ENCODE measurements at regions not wholly inside any gene's neighbourhood (a gene's known extent, or its start where the extent isn't known, plus 50 kb on each side); places are given as distances from the start of the nearest gene placed in this dataset.

- ChIA-PET CTCF (no interaction called here), POLR2A (no interaction called here)
- DNase-seq (ENCODE audit: low spot score), result no peak
- TF ChIP-seq, protein P1, sequence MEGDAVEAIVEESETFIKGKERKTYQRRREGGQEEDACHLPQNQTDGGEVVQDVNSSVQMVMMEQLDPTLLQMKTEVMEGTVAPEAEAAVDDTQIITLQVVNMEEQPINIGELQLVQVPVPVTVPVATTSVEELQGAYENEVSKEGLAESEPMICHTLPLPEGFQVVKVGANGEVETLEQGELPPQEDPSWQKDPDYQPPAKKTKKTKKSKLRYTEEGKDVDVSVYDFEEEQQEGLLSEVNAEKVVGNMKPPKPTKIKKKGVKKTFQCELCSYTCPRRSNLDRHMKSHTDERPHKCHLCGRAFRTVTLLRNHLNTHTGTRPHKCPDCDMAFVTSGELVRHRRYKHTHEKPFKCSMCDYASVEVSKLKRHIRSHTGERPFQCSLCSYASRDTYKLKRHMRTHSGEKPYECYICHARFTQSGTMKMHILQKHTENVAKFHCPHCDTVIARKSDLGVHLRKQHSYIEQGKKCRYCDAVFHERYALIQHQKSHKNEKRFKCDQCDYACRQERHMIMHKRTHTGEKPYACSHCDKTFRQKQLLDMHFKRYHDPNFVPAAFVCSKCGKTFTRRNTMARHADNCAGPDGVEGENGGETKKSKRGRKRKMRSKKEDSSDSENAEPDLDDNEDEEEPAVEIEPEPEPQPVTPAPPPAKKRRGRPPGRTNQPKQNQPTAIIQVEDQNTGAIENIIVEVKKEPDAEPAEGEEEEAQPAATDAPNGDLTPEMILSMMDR (IDR thresholded peaks at IDR 0.05), result no peak
- TF ChIP-seq ZNF416 (CRISPR knock-in tag; IDR thresholded peaks at IDR 0.05) (no peak), MLX (CRISPR knock-in tag; IDR thresholded peaks at IDR 0.05) (no peak), ELF4 (CRISPR knock-in tag; IDR thresholded peaks at IDR 0.05; ENCODE audit: low read depth) (no peak), SMAD3 (CRISPR knock-in tag; IDR thresholded peaks at IDR 0.05; ENCODE audit: borderline replicate concordance) (no peak), ZNF396 (CRISPR knock-in tag; IDR thresholded peaks at IDR 0.05; ENCODE audit: borderline replicate concordance) (no peak), SMAD4 (CRISPR knock-in tag; IDR thresholded peaks at IDR 0.05) (no peak), ZNF263 (CRISPR knock-in tag; IDR thresholded peaks at IDR 0.05; ENCODE audit: low read depth) (no peak), MYBL2 (CRISPR knock-in tag; IDR thresholded peaks at IDR 0.05) (no peak), HMGA2 (CRISPR knock-in tag; IDR thresholded peaks at IDR 0.05) (no peak), ZNF423 (CRISPR knock-in tag; IDR thresholded peaks at IDR 0.05) (no peak), ZNF219 (CRISPR knock-in tag; IDR thresholded peaks at IDR 0.05; ENCODE audit: borderline replicate concordance) (no peak), CREB1 (CRISPR knock-in tag; IDR thresholded peaks at IDR 0.05) (no peak), TCF7 (CRISPR knock-in tag; IDR thresholded peaks at IDR 0.05; ENCODE audit: low read depth) (no peak), TEAD4 (CRISPR knock-in tag; IDR thresholded peaks at IDR 0.05) (no peak), RELA (CRISPR knock-in tag; IDR thresholded peaks at IDR 0.05; ENCODE audit: borderline replicate concordance) (no peak), TEAD1 (CRISPR knock-in tag; IDR thresholded peaks at IDR 0.05) (no peak), ATF2 (CRISPR knock-in tag; IDR thresholded peaks at IDR 0.05; ENCODE audit: borderline replicate concordance, low read depth) (no peak)
- TF ChIP-seq, protein P2, sequence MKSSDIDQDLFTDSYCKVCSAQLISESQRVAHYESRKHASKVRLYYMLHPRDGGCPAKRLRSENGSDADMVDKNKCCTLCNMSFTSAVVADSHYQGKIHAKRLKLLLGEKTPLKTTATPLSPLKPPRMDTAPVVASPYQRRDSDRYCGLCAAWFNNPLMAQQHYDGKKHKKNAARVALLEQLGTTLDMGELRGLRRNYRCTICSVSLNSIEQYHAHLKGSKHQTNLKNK (CRISPR knock-in tag; IDR thresholded peaks at IDR 0.05), result no peak
- TF ChIP-seq, protein P3, sequence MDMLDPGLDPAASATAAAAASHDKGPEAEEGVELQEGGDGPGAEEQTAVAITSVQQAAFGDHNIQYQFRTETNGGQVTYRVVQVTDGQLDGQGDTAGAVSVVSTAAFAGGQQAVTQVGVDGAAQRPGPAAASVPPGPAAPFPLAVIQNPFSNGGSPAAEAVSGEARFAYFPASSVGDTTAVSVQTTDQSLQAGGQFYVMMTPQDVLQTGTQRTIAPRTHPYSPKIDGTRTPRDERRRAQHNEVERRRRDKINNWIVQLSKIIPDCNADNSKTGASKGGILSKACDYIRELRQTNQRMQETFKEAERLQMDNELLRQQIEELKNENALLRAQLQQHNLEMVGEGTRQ (CRISPR knock-in tag; IDR thresholded peaks at IDR 0.05), result no peak
- no peak overlapping the region for H3K27ac Mint-ChIP-seq
- H3K4me1 Mint-ChIP-seq, result no peaks in the 10 kb centered on the region
- no peak overlapping the region for H3K4me3 Mint-ChIP-seq
- no peaks in the 10 kb centered on the region for H3K27me3 Mint-ChIP-seq (ENCODE audit: low read depth)
- H3K9me3 Mint-ChIP-seq, result peaks cover 6% of the 10 kb centered on the region
- peaks cover 3% of the 10 kb centered on the region; the same call in 1 of the 2 replicates for H3K36me3 Mint-ChIP-seq
- ATAC-seq, result no peak
Observed at GRCh38 chr5:68070591-68071281, 144.8 kb upstream of the PIK3R1 start.

DNA sequence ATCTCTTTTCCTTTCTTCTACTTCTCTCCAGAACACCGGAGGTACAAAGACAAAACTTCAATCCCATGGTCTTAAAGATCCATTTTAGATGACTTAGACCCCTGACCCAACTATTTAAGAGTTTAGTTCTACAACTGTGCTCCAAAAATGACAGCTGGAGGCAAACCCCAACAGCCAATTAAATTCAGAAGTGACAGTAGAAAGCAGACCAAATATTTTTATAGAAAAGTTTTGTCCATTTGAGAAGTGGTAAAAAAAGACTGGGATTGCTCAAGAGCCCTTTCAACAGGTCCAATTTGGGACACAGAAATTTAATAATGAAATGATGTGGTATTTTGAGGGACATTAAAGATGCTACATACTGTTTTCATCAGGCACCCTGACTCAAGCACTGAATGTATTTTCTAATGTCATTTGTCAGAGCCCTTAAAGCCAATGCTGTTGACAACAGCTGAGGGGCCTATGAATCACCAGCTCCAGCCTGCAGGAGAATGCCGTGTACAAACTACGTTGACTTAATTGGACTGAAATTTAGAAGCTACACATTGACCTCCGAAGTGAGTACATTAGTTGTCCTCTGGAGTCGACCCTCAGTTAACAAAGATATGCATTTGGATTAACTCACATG lies 147.5 kb upstream of the PIK3R1 start:
- H3K27ac Mint-ChIP-seq, result no peak overlapping the region
- H3K4me3 Mint-ChIP-seq, result no peak overlapping the region
- no peaks in the 10 kb centered on the region for H3K27me3 Mint-ChIP-seq (ENCODE audit: low read depth)
- H3K9me3 Mint-ChIP-seq, result peaks cover 15% of the 10 kb centered on the region
- H3K4me1 Mint-ChIP-seq, result no peaks in the 10 kb centered on the region
- POLR2A ChIA-PET, result no interaction called here
- H3K36me3 Mint-ChIP-seq, result peaks cover 10% of the 10 kb centered on the region
- no peak for ATAC-seq
- no peak for DNase-seq (ENCODE audit: low spot score)
- CTCF ChIA-PET, result no interaction called here
- TF ChIP-seq FOXP1 (CRISPR knock-in tag; IDR thresholded peaks at IDR 0.05; ENCODE audit: borderline replicate concordance) (no peak), EMX1 (CRISPR knock-in tag; IDR thresholded peaks at IDR 0.05) (no peak), TEAD1 (CRISPR knock-in tag; IDR thresholded peaks at IDR 0.05) (no peak), CBFB (CRISPR knock-in tag; IDR thresholded peaks at IDR 0.05; ENCODE audit: low read depth) (no peak), AR (CRISPR knock-in tag; IDR thresholded peaks at IDR 0.05) (no peak)
- TF ChIP-seq, protein P4, sequence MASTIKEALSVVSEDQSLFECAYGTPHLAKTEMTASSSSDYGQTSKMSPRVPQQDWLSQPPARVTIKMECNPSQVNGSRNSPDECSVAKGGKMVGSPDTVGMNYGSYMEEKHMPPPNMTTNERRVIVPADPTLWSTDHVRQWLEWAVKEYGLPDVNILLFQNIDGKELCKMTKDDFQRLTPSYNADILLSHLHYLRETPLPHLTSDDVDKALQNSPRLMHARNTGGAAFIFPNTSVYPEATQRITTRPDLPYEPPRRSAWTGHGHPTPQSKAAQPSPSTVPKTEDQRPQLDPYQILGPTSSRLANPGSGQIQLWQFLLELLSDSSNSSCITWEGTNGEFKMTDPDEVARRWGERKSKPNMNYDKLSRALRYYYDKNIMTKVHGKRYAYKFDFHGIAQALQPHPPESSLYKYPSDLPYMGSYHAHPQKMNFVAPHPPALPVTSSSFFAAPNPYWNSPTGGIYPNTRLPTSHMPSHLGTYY (CRISPR knock-in tag; IDR thresholded peaks at IDR 0.05), result no peak

All from WTC11 (cell line).